ENCODE measurements at regions not wholly inside any gene's neighbourhood (a gene's known extent, or its start where the extent isn't known, plus 50 kb on each side); places are given as distances from the start of the nearest gene placed in this dataset.

GRCh38 chr11:81596704-81597103 is 1137.0 kb downstream of the FAM181B start:
- CTCF ChIA-PET: no interaction called here
- no peak for TF ChIP-seq CTCF (conservative IDR thresholded peaks at IDR 0.05; ENCODE audit: low read depth, low read length)
- no peak for TF ChIP-seq EZH2 (IDR thresholded peaks at IDR 0.05; ENCODE audit: low read length, unreplicated experiment)
- TF ChIP-seq EZH2phosphoT487 (IDR thresholded peaks at IDR 0.05; ENCODE audit: borderline replicate concordance, low read length): no peak
- Histone ChIP-seq H3K4me3 (ENCODE audit: low read length) (no peak overlapping the region), H3K36me3 (ENCODE audit: low read depth, low read length) (no peaks in the 10 kb centered on the region), H4K20me1 (ENCODE audit: low read length) (no peaks in the 10 kb centered on the region), H3K9me2 (replicated peaks; ENCODE audit: low read length) (no peaks in the 10 kb centered on the region), H3K4me1 (ENCODE audit: insufficient read depth, low read length) (no peaks in the 10 kb centered on the region), H3K27me3 (ENCODE audit: low read length) (no peaks in the 10 kb centered on the region), H3K79me2 (ENCODE audit: low read length) (no peaks in the 10 kb centered on the region), H3K27ac (ENCODE audit: low read length) (no peak overlapping the region), H2AFZ (ENCODE audit: low read length) (no peak overlapping the region), H3K9me3 (ENCODE audit: low read length) (no peaks in the 10 kb centered on the region; the same call in 1 of the 2 replicates), H3K9ac (ENCODE audit: low read length) (no peak overlapping the region), H3K4me2 (ENCODE audit: low read length) (no peak overlapping the region), H3F3A (ENCODE audit: low read length, unreplicated experiment) (no peaks in the 10 kb centered on the region)
- BruUV-seq (replicated peaks): no TSS peak
- DNase-seq (no peak), ATAC-seq (no peak)
- POLR2A ChIA-PET (ENCODE audit: unreplicated experiment): no interaction called here
- intact Hi-C loops (cut with micrococcal nuclease): no loop called here

- H3K27me3 ChIP-seq (ENCODE audit: low read length): no peaks in the 10 kb centered on the region
- no peaks in the 10 kb centered on the region for H4K20me1 ChIP-seq (ENCODE audit: low read length)
- no peak for TF ChIP-seq CTCF (conservative IDR thresholded peaks at IDR 0.05; ENCODE audit: low read depth, low read length)
- no peak for TF ChIP-seq EZH2 (IDR thresholded peaks at IDR 0.05; ENCODE audit: low read length, unreplicated experiment)
- TF ChIP-seq EZH2phosphoT487 (IDR thresholded peaks at IDR 0.05; ENCODE audit: borderline replicate concordance, low read length): no peak
- H3K4me3 ChIP-seq (ENCODE audit: low read length): no peak overlapping the region
- H3F3A ChIP-seq (ENCODE audit: low read length, unreplicated experiment): no peaks in the 10 kb centered on the region
- no peak overlapping the region for H3K9ac ChIP-seq (ENCODE audit: low read length)
- peaks cover 35% of the 10 kb centered on the region for H3K9me3 ChIP-seq (ENCODE audit: low read length)
- H3K36me3 ChIP-seq (ENCODE audit: low read depth, low read length): no peaks in the 10 kb centered on the region
- H3K27ac ChIP-seq (ENCODE audit: low read length): no peak overlapping the region
- CTCF ChIA-PET: no interaction called here
- BruUV-seq (replicated peaks): no TSS peak
- no peak for ATAC-seq
- no peak for DNase-seq
- no peaks in the 10 kb centered on the region for H3K79me2 ChIP-seq (ENCODE audit: low read length)
- POLR2A ChIA-PET (ENCODE audit: unreplicated experiment): no interaction called here
- intact Hi-C loops (cut with micrococcal nuclease): no loop called here
- H2AFZ ChIP-seq (ENCODE audit: low read length): no peak overlapping the region
- H3K9me2 ChIP-seq (replicated peaks; ENCODE audit: low read length): no peaks in the 10 kb centered on the region
- H3K4me2 ChIP-seq (ENCODE audit: low read length): no peak overlapping the region
- no peaks in the 10 kb centered on the region for H3K4me1 ChIP-seq (ENCODE audit: insufficient read depth, low read length)
Measured at GRCh38 chr11:81585390-81585933, 1148.2 kb downstream of the FAM181B start.

DNA sequence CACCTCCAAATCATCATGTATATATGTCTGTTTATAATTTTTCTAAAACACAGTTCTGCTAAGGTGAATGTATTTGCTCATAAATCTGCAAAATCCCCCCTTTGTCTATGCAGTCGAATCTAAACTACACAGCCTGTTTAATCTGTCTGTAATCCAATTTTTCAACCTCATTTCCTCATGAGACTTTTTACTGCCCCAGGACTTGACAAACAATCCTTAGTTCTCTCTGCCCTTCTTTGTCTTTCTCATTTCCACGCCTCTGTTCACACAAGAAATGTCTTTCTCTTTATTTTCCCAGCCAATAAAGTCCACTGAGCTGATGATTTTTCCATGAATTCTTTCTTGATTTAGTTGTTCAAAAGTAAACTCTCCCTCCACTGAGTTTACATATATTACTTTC is 1154.3 kb downstream of the FAM181B start:
- ChIA-PET POLR2A (ENCODE audit: unreplicated experiment) (no interaction called here), CTCF (no interaction called here)
- BruUV-seq (replicated peaks): no TSS peak
- no peaks in the 10 kb centered on the region for H3K27me3 ChIP-seq (ENCODE audit: low read length)
- no peaks in the 10 kb centered on the region for H3K9me2 ChIP-seq (replicated peaks; ENCODE audit: low read length)
- no peaks in the 10 kb centered on the region for H4K20me1 ChIP-seq (ENCODE audit: low read length)
- peaks cover 42% of the 10 kb centered on the region for H3K9me3 ChIP-seq (ENCODE audit: low read length)
- intact Hi-C loops (cut with micrococcal nuclease): no loop called here
- H3K4me1 ChIP-seq (ENCODE audit: insufficient read depth, low read length): no peaks in the 10 kb centered on the region
- no peaks in the 10 kb centered on the region for H3K36me3 ChIP-seq (ENCODE audit: low read depth, low read length)
- no peaks in the 10 kb centered on the region for H3F3A ChIP-seq (ENCODE audit: low read length, unreplicated experiment)
- ATAC-seq (no peak), DNase-seq (no peak)
- no peak overlapping the region for H2AFZ ChIP-seq (ENCODE audit: low read length)
- no peak for TF ChIP-seq EZH2phosphoT487 (IDR thresholded peaks at IDR 0.05; ENCODE audit: borderline replicate concordance, low read length)
- TF ChIP-seq EZH2 (IDR thresholded peaks at IDR 0.05; ENCODE audit: low read length, unreplicated experiment): no peak
- no peak for TF ChIP-seq CTCF (conservative IDR thresholded peaks at IDR 0.05; ENCODE audit: low read depth, low read length)
- H3K4me2 ChIP-seq (ENCODE audit: low read length): no peak overlapping the region
- no peak overlapping the region for H3K4me3 ChIP-seq (ENCODE audit: low read length)
- no peak overlapping the region for H3K27ac ChIP-seq (ENCODE audit: low read length)
- no peak overlapping the region for H3K9ac ChIP-seq (ENCODE audit: low read length)
- H3K79me2 ChIP-seq (ENCODE audit: low read length): no peaks in the 10 kb centered on the region

Measured in PC-3 (cell line).